Uterus (tissue), 3 donors: ENCODE measurements at regions not wholly inside any gene's neighbourhood (a gene's known extent, or its start where the extent isn't known, plus 50 kb on each side); places are given as distances from the start of the nearest gene placed in this dataset.

Source experiments
- DNase-seq, 2 donors: peaks; one replicate each; pipeline ENCODE4 v3.0.0-alpha.2; 2019 to 2020
- H3K27ac ChIP-seq, 2 donors: fragments of 200-600 bp; sonication (generic); 1 replicate in 1 of 2; 2 replicates in 1 of 2; pipeline ENCODE4 v1.5.1; 2016 to 2018
- H3K27me3 ChIP-seq, 2 donors: fragments of 200-600 bp; sonication (generic); one replicate each; pipeline ENCODE4 v1.5.1; 2018 to 2019; ENCODE audit warnings: control low read depth in 1 of 2
- H3K36me3 ChIP-seq, 2 donors: fragments of 200-600 bp; sonication (generic); one replicate each; pipeline ENCODE4 v1.5.1; 2019; ENCODE audit warnings: control low read depth in 1 of 2
- H3K4me1 ChIP-seq, 2 donors: fragments of 200-600 bp; sonication (generic); one replicate each; pipeline ENCODE4 v1.5.1; 2018 to 2019; ENCODE audit warnings: control low read depth in 1 of 2
- H3K4me3 ChIP-seq, 2 donors: fragments of 200-600 bp; sonication (generic); 1 replicate in 1 of 2; 2 replicates in 1 of 2; pipeline ENCODE4 v1.5.1; 2018 to 2019; ENCODE audit warnings: mild to moderate bottlenecking in 1 of 2
- H3K9me3 ChIP-seq, 2 donors: fragments of 200-600 bp; sonication (generic); one replicate each; pipeline ENCODE4 v1.5.1; 2019; ENCODE audit warnings: control low read depth in 1 of 2
- POLR2A ChIP-seq, 2 donors: fragments of 450-650 bp; IDR thresholded peaks; one replicate each; pipeline ENCODE4 v1.6.1; 2016; ENCODE audit warnings: antibody characterized with exemption in 2 of 2, mild to moderate bottlenecking in 1 of 2, moderate library complexity in 1 of 2
- intact Hi-C: fragments of 100-400 bp; cut with DNase I; formaldehyde crosslinking; loops from one replicate; pipeline ENCODE4 v1.15.1; 2023; ENCODE audit warnings: low total_unique reads
- TF ChIP-seq, protein P1 (sequence below), 4 experiments: fragments of 200-600 bp in 2 of 4; fragments of 450-650 bp in 2 of 4; sonication (generic) in 2 of 4; IDR thresholded peaks; one replicate each; pipeline ENCODE4 v1.5.1; 2016 to 2019; ENCODE audit warnings: antibody characterized with exemption in 4 of 4, mild to moderate bottlenecking in 2 of 4, moderate library complexity in 1 of 4
- donor health status: DM: yes; HTN: yes; CAD: no.

DNA sequence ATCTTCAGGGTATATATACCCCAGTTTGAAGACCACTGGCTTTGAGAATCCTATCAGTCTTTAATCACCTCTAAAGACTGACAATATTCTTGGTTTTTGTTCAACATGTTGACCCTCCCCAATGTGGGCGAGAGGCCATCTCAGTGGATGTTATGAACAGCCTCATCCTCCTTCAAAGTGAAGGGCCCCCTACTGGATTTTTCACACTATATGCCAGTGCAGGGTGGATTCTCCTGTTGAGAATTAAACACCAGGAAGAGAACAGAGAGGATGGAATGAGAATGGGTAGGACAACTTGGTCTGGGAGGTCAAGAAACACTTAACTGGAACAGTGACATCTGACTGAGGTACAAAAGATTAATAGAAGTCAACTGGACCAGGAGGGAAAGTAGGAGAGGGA lies 327.1 kb downstream of the MAFB start:
- TF ChIP-seq, protein P1, sequence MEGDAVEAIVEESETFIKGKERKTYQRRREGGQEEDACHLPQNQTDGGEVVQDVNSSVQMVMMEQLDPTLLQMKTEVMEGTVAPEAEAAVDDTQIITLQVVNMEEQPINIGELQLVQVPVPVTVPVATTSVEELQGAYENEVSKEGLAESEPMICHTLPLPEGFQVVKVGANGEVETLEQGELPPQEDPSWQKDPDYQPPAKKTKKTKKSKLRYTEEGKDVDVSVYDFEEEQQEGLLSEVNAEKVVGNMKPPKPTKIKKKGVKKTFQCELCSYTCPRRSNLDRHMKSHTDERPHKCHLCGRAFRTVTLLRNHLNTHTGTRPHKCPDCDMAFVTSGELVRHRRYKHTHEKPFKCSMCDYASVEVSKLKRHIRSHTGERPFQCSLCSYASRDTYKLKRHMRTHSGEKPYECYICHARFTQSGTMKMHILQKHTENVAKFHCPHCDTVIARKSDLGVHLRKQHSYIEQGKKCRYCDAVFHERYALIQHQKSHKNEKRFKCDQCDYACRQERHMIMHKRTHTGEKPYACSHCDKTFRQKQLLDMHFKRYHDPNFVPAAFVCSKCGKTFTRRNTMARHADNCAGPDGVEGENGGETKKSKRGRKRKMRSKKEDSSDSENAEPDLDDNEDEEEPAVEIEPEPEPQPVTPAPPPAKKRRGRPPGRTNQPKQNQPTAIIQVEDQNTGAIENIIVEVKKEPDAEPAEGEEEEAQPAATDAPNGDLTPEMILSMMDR (IDR thresholded peaks at IDR 0.05) = no peak
- no peak for TF ChIP-seq POLR2A (IDR thresholded peaks at IDR 0.05)
- H3K27me3 ChIP-seq = no peaks in the 10 kb centered on the region
- no peaks in the 10 kb centered on the region for H3K36me3 ChIP-seq
- no peaks in the 10 kb centered on the region for H3K4me1 ChIP-seq
- no peak overlapping the region for H3K27ac ChIP-seq
- intact Hi-C loops = no loop called here
- no peak overlapping the region for H3K4me3 ChIP-seq
- H3K9me3 ChIP-seq = no peaks in the 10 kb centered on the region
- DNase-seq = no peak

DNA sequence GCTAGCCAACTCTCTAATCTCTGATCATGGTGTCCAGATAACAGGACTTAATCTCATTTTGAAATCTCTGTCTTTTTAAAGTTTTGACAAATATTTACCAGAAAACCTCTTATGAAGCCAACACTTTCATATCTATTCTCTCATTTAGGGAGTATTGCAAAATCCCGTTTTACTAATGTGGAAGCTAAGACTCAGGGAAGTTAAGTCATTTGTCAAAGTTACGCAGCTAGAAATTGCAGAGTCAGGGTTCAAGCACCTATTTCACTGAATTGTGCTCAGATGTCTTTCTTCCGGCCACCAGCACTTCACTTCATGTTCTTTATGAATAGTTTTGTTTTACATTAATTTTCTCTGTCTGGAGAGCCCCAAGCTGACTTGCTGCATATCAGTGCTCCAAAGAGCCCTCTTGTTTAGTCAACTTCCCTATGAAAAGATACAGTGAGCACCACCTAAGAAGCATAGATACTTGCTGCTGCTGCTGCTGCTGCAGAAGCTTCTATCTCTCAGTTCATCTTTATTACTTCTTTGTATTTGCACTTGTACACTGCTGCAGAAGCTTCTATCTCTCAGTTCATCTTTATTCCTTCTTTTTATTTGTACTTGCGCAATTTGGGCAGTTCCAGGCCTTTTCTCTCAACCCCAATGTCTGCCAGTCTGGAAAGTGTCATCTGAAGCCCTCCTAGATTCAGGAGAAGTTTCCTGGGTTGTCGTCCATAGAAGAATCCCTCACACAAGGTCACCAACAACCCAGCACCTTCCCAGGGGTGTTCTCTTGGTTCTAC lies 329.7 kb downstream of the MAFB start:
- Histone ChIP-seq H3K27me3 (no peaks in the 10 kb centered on the region), H3K36me3 (no peaks in the 10 kb centered on the region), H3K4me3 (no peak overlapping the region), H3K4me1 (no peaks in the 10 kb centered on the region), H3K27ac (no peak overlapping the region), H3K9me3 (no peaks in the 10 kb centered on the region)
- DNase-seq = no peak
- intact Hi-C loops = no loop called here
- TF ChIP-seq POLR2A (IDR thresholded peaks at IDR 0.05) = no peak
- TF ChIP-seq, protein P1 (IDR thresholded peaks at IDR 0.05) = no peak

DNA sequence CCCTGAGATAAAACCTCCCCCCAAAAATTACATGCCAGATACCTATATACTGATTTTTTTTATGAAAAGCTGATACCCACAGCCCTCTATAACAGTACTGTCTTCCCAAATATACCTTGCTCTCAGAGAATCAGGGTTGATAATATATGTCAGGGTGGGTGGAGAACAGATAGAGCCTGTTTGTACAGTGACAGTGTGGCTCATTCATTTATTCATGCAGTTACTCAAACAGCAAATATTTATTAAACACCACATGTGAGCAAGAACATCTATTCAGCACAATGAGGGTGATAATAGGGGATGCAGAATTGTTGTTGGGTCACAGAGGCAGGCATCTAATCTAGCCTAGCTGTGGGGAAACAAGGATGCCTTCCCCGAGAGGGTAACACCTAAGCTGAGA lies 334.2 kb downstream of the MAFB start:
- no peak for DNase-seq
- Histone ChIP-seq H3K36me3 (no peaks in the 10 kb centered on the region), H3K4me1 (no peaks in the 10 kb centered on the region), H3K4me3 (no peak overlapping the region), H3K27ac (no peak overlapping the region), H3K27me3 (no peaks in the 10 kb centered on the region), H3K9me3 (no peaks in the 10 kb centered on the region)
- intact Hi-C loops = no loop called here
- no peak for TF ChIP-seq POLR2A (IDR thresholded peaks at IDR 0.05)
- TF ChIP-seq, protein P1 (IDR thresholded peaks at IDR 0.05) = no peak

DNA sequence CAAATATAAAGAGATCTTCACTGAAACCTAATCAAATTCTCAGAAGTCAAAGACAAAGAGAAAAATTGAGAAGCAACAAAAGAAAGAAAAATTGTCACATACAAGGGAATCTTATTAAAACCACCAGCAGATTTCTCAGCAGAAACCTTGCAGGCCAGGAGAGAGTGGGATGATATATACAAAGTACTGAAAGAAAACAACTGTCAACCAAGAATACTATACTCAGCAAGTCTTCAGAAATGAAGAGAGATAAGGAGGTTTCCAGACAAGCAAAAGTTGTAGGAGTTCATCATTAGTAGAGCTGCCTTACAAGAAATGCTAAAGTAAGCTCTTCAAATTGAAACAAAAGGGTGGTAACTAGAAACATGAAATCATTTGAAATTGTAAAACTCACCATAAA lies 345.6 kb downstream of the MAFB start:
- intact Hi-C loops = no loop called here
- H3K9me3 ChIP-seq = peaks cover 0 to 12% of the 10 kb centered on the region in 2 donors
- H3K4me3 ChIP-seq = no peak overlapping the region
- H3K27me3 ChIP-seq = no peaks in the 10 kb centered on the region
- no peaks in the 10 kb centered on the region for H3K4me1 ChIP-seq
- no peak overlapping the region for H3K27ac ChIP-seq
- TF ChIP-seq, protein P1 (IDR thresholded peaks at IDR 0.05) = no peak
- TF ChIP-seq POLR2A (IDR thresholded peaks at IDR 0.05) = no peak
- DNase-seq = no peak
- no peaks in the 10 kb centered on the region for H3K36me3 ChIP-seq

DNA sequence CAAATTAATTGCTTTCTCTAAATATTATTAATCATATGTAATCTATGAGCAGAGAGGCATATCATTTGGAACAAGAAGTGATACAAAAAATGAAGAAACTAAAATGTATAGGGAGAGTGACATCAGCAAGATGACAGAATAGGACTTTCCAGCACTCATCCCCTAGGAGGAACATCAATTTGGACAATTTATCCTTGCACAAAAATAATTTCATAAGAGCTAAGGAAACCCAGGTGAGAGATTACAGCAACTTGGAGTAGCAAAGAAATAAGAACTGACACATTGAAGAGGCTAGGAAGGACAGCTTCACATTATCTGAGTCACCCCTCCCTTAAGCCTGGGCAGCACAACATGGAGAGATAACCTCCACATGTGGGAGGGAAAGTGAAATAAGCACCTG lies 347.5 kb downstream of the MAFB start:
- Histone ChIP-seq H3K27ac (no peak overlapping the region), H3K9me3 (peaks cover 0 to 12% of the 10 kb centered on the region in 2 donors), H3K27me3 (no peaks in the 10 kb centered on the region), H3K4me3 (no peak overlapping the region), H3K4me1 (no peaks in the 10 kb centered on the region), H3K36me3 (no peaks in the 10 kb centered on the region)
- intact Hi-C loops = no loop called here
- no peak for TF ChIP-seq POLR2A (IDR thresholded peaks at IDR 0.05)
- no peak for DNase-seq
